Neuronal stem cell (in vitro differentiated cells): ENCODE measurements at regions not wholly inside any gene's neighbourhood (a gene's known extent, or its start where the extent isn't known, plus 50 kb on each side); places are given as distances from the start of the nearest gene placed in this dataset.
"Not testable (repeated sequence)": the region's sequence is repeated elsewhere in the genome, so short reads cannot be mapped to it uniquely, and the experiment has no call there.

Experiments
- DNase-seq: peaks from one replicate; pipeline ENCODE4 v3.0.0-alpha.2; 2013; ENCODE audit warnings: low spot score
- H2AFZ ChIP-seq: one replicate; pipeline ENCODE4 v1.6.1; 2013; ENCODE audit warnings: mild to moderate bottlenecking, low read length, inconsistent platforms
- H2AK5ac ChIP-seq: 2 replicates; pipeline ENCODE4 v1.6.1; 2013; ENCODE audit warnings: low read depth, mild to moderate bottlenecking, inconsistent platforms, low read length, moderate library complexity, mixed read lengths
- H2BK120ac ChIP-seq: 2 replicates; pipeline ENCODE4 v1.6.1; 2013; ENCODE audit warnings: low read depth, mild to moderate bottlenecking, inconsistent platforms, low read length, moderate library complexity, mixed read lengths
- H2BK12ac ChIP-seq: one replicate; pipeline ENCODE4 v1.6.1; 2013; ENCODE audit warnings: low read length, inconsistent platforms
- H2BK15ac ChIP-seq: 2 replicates; pipeline ENCODE4 v1.6.1; 2013; ENCODE audit warnings: mild to moderate bottlenecking, low read length, inconsistent platforms, mixed read lengths
- H2BK5ac ChIP-seq: one replicate; pipeline ENCODE4 v1.6.1; 2013; ENCODE audit warnings: inconsistent platforms, mild to moderate bottlenecking, low read length, moderate library complexity
- H3K14ac ChIP-seq: one replicate; pipeline ENCODE4 v1.6.1; 2013; ENCODE audit warnings: low read length, inconsistent platforms
- H3K18ac ChIP-seq: 2 replicates; pipeline ENCODE4 v1.6.1; 2013; ENCODE audit warnings: low read length, inconsistent platforms
- H3K23ac ChIP-seq: 2 replicates; pipeline ENCODE4 v1.6.1; 2013; ENCODE audit warnings: low read depth, mild to moderate bottlenecking, mixed read lengths, low read length, inconsistent platforms; ENCODE audit not compliant: poor library complexity
- H3K27ac ChIP-seq: replicated peaks from 3 replicates; pipeline ENCODE4 v1.5.1; 2013; ENCODE audit warnings: low read length, inconsistent platforms
- H3K27me3 ChIP-seq, 3 experiments: 2 replicates each; pipeline ENCODE4 v1.6.1; 2013; ENCODE audit warnings: low read length in 3 of 3, mild to moderate bottlenecking in 2 of 3, inconsistent platforms in 1 of 3, low read depth in 1 of 3, mixed read lengths in 1 of 3, moderate library complexity in 1 of 3; ENCODE audit not compliant: control insufficient read depth in 3 of 3, insufficient read depth in 3 of 3
- H3K36me3 ChIP-seq, 2 donors: replicated peaks in 1 of 2; 2 replicates each; pipeline ENCODE4 v1.6.1; 2013; ENCODE audit warnings: low read length in 2 of 2; ENCODE audit not compliant: control insufficient read depth in 2 of 2, insufficient read depth in 2 of 2
- H3K4ac ChIP-seq: 2 replicates; pipeline ENCODE4 v1.6.1; 2013; ENCODE audit warnings: inconsistent platforms, mild to moderate bottlenecking, low read length, moderate library complexity
- H3K4me1 ChIP-seq, 2 donors: 1 replicate in 1 of 2; 2 replicates in 1 of 2; pipeline ENCODE4 v1.6.1; 2013; ENCODE audit warnings: low read length in 2 of 2, low read depth in 1 of 2; ENCODE audit not compliant: control insufficient read depth in 2 of 2, insufficient read depth in 1 of 2
- H3K4me2 ChIP-seq: one replicate; pipeline ENCODE4 v1.6.1; 2013; ENCODE audit warnings: mild to moderate bottlenecking, low read length, inconsistent platforms; ENCODE audit not compliant: insufficient read depth, poor library complexity, severe bottlenecking
- H3K4me3 ChIP-seq, 2 donors: 2 replicates each; pipeline ENCODE4 v1.5.1; 2013; ENCODE audit warnings: low read length in 2 of 2, mild to moderate bottlenecking in 2 of 2, inconsistent platforms in 1 of 2, moderate library complexity in 1 of 2
- H3K79me1 ChIP-seq: one replicate; pipeline ENCODE4 v1.6.1; 2013; ENCODE audit warnings: low read depth, mild to moderate bottlenecking, inconsistent platforms, low read length, moderate library complexity
- H3K9ac ChIP-seq: one replicate; pipeline ENCODE4 v1.6.1; 2013; ENCODE audit warnings: mild to moderate bottlenecking, low read depth, low read length, inconsistent platforms; ENCODE audit not compliant: poor library complexity
- H3K9me3 ChIP-seq, 2 donors: replicated peaks in 1 of 2; 2 replicates each; pipeline versions ENCODE3 to v1.6.1; 2013; ENCODE audit warnings: low read length in 2 of 2, mild to moderate bottlenecking in 2 of 2, inconsistent platforms in 1 of 2, low read depth in 1 of 2, mixed read lengths in 1 of 2, moderate library complexity in 1 of 2; ENCODE audit not compliant: control insufficient read depth in 2 of 2, insufficient read depth in 1 of 2
- H4K8ac ChIP-seq: one replicate; pipeline ENCODE4 v1.6.1; 2013; ENCODE audit warnings: low read depth, mild to moderate bottlenecking, inconsistent platforms, low read length, moderate library complexity
- H4K91ac ChIP-seq: one replicate; pipeline ENCODE4 v1.6.1; 2013; ENCODE audit warnings: low read length, low read depth, mild to moderate bottlenecking, inconsistent platforms; ENCODE audit not compliant: poor library complexity
- WGBS, 2 donors: extraction: QIAGEN DNeasy Blood & Tissue Kit; methylation state at CpG; one replicate each; pipeline ENCODE4 v1.1.7; 2013; ENCODE audit warnings: missing lambda C conversion rate in 2 of 2, mixed read lengths in 1 of 2; ENCODE audit not compliant: insufficient read length in 2 of 2, insufficient replicate concordance in 1 of 2; ENCODE audit errors: extremely low coverage in 2 of 2; 5-methylcytosine and 5-hydroxymethylcytosine counted together

GRCh38 chr15:75117993-75118392 is 83.7 kb upstream of the C15orf39 start:
- Histone ChIP-seq H3K4me3 (no peak overlapping the region), H2AK5ac (no peak overlapping the region), H3K27ac (no peak overlapping the region), H3K4me2 (no peak overlapping the region), H3K36me3 (no peaks in the 10 kb centered on the region), H2AFZ (no peak overlapping the region), H3K4ac (no peak overlapping the region), H4K8ac (no peak overlapping the region), H2BK15ac (no peak overlapping the region), H2BK5ac (no peak overlapping the region), H3K4me1 (no peaks in the 10 kb centered on the region), H3K23ac (no peak overlapping the region), H2BK120ac (no peak overlapping the region), H3K14ac (no peak overlapping the region), H3K27me3 (no peaks in the 10 kb centered on the region), H2BK12ac (no peak overlapping the region), H3K9me3 (peaks cover 0 to 2% of the 10 kb centered on the region in 2 donors), H3K9ac (no peak overlapping the region), H3K18ac (no peak overlapping the region), H4K91ac (no peak overlapping the region), H3K79me1 (no peaks in the 10 kb centered on the region)
- no CpG with 5 or more reads among the region's 1 CpG for WGBS, 2 donors
- no peak for DNase-seq

- not testable (repeated sequence) for H3K27ac ChIP-seq, H2BK5ac ChIP-seq, H3K4me1 ChIP-seq
Measured at GRCh38 chr15:75119312-75119711, 82.4 kb upstream of the C15orf39 start.

GRCh38 chr15:75121491-75121890 is 80.2 kb upstream of the C15orf39 start:
- no peak overlapping the region for H3K27ac ChIP-seq
- no peak overlapping the region for H2AK5ac ChIP-seq
- H3K27me3 ChIP-seq = no peaks in the 10 kb centered on the region
- no peak overlapping the region for H3K18ac ChIP-seq
- no peak overlapping the region for H3K4ac ChIP-seq
- H3K4me1 ChIP-seq = peaks cover 0 to 3% of the 10 kb centered on the region in 2 donors
- H4K91ac ChIP-seq = no peak overlapping the region
- H2BK120ac ChIP-seq = no peak overlapping the region
- no peak overlapping the region for H4K8ac ChIP-seq
- no peak overlapping the region for H2BK5ac ChIP-seq
- no peaks in the 10 kb centered on the region for H3K36me3 ChIP-seq
- H3K14ac ChIP-seq = no peak overlapping the region
- no peak overlapping the region for H2AFZ ChIP-seq
- H3K4me2 ChIP-seq = no peak overlapping the region
- H3K79me1 ChIP-seq = peaks cover under 1% of the 10 kb centered on the region
- no peak overlapping the region for H2BK12ac ChIP-seq
- peaks cover 0 to under 1% of the 10 kb centered on the region in 2 donors for H3K9me3 ChIP-seq
- H3K23ac ChIP-seq = no peak overlapping the region
- H3K4me3 ChIP-seq = no peak overlapping the region
- H2BK15ac ChIP-seq = no peak overlapping the region
- H3K9ac ChIP-seq = no peak overlapping the region
- DNase-seq = no peak

More at GRCh38 chr15:75119312-75119711, 82.4 kb upstream of the C15orf39 start:
- not testable (repeated sequence) for H3K9me3 ChIP-seq, H4K8ac ChIP-seq, H3K36me3 ChIP-seq, H3K23ac ChIP-seq, H2AFZ ChIP-seq, H3K9ac ChIP-seq, H3K4me3 ChIP-seq, DNase-seq, H2BK12ac ChIP-seq, H2BK15ac ChIP-seq, H2AK5ac ChIP-seq, H4K91ac ChIP-seq, H3K4me2 ChIP-seq, H3K79me1 ChIP-seq, H3K18ac ChIP-seq, H3K14ac ChIP-seq, H3K4ac ChIP-seq, H2BK120ac ChIP-seq, H3K27me3 ChIP-seq
- no CpG with 5 or more reads among the region's 4 CpGs for whole genome bisulfite sequencing, 2 donors

GRCh38 chr15:75123395-75123794 is 78.3 kb upstream of the C15orf39 start:
- H2BK120ac ChIP-seq = no peak overlapping the region
- H3K36me3 ChIP-seq = no peaks in the 10 kb centered on the region
- no peak overlapping the region for H3K4me3 ChIP-seq
- no peak overlapping the region for H4K8ac ChIP-seq
- peaks cover 3% of the 10 kb centered on the region for H3K79me1 ChIP-seq
- H2BK12ac ChIP-seq = no peak overlapping the region
- H3K9me3 ChIP-seq = peaks cover 0 to 5% of the 10 kb centered on the region in 2 donors
- H2BK15ac ChIP-seq = no peak overlapping the region
- no peak overlapping the region for H3K23ac ChIP-seq
- no peak overlapping the region for H3K4me2 ChIP-seq
- no peak overlapping the region for H2AFZ ChIP-seq
- WGBS, 2 donors = no CpG with 5 or more reads among the region's 5 CpGs
- H2BK5ac ChIP-seq = no peak overlapping the region
- H4K91ac ChIP-seq = no peak overlapping the region
- H3K27ac ChIP-seq = no peak overlapping the region
- H3K14ac ChIP-seq = no peak overlapping the region
- H3K27me3 ChIP-seq = no peaks in the 10 kb centered on the region
- H3K4ac ChIP-seq = no peak overlapping the region
- no peak overlapping the region for H3K9ac ChIP-seq
- DNase-seq = no peak
- H3K18ac ChIP-seq = no peak overlapping the region
- peaks cover 0 to 3% of the 10 kb centered on the region in 2 donors for H3K4me1 ChIP-seq
- no peak overlapping the region for H2AK5ac ChIP-seq
